ENCODE measurements at regions not wholly inside any gene's neighbourhood (a gene's known extent, or its start where the extent isn't known, plus 50 kb on each side); places are given as distances from the start of the nearest gene placed in this dataset.

GRCh38 chr1:58898739-58899586 is 115.1 kb upstream of the JUN start (continued):
- TF ChIP-seq ELK1 (CRISPR knock-in tag; IDR thresholded peaks at IDR 0.05) (no peak), MGA (IDR thresholded peaks at IDR 0.05) (peak; percentile 67; the same call in 1 of the 2 replicates), GATAD2A (IDR thresholded peaks at IDR 0.05) (peak; percentile 94), PTBP1 (IDR thresholded peaks at IDR 0.05; ENCODE audit: low read depth, low read length) (peak; percentile 68; the same call in 1 of the 2 replicates), ETV6 (IDR thresholded peaks at IDR 0.05; ENCODE audit: borderline replicate concordance in 1 of 2, low read depth in 2 of 2, low read length in 1 of 2) (peak in 1 of 2 experiments; percentile 85; a peak in 2 of 4 replicates), ETV6 (CRISPR knock-in tag; IDR thresholded peaks at IDR 0.05; ENCODE audit: borderline replicate concordance) (no peak), FOS (IDR thresholded peaks at IDR 0.05; ENCODE audit: extremely low read depth, insufficient read length) (no peak), ZNF76 (CRISPR knock-in tag; IDR thresholded peaks at IDR 0.05; ENCODE audit: borderline replicate concordance) (0 out of 2 replicates have a peak, but pooled peaks have one; percentile 33), BCL6 (CRISPR knock-in tag; IDR thresholded peaks at IDR 0.05) (peak; percentile 14; the same call in 1 of the 2 replicates), L3MBTL2 (IDR thresholded peaks at IDR 0.05) (peak; percentile 85), RNF219 (CRISPR knock-in tag; IDR thresholded peaks at IDR 0.05) (no peak), NR4A1 (CRISPR knock-in tag; IDR thresholded peaks at IDR 0.05) (0 out of 2 replicates have a peak, but pooled peaks have one; percentile 26), NR4A1 (tag; IDR thresholded peaks at IDR 0.05) (peak; percentile 95)
